ENCODE measurements at regions not wholly inside any gene's neighbourhood (a gene's known extent, or its start where the extent isn't known, plus 50 kb on each side); places are given as distances from the start of the nearest gene placed in this dataset.
A peak's percentile ranks its signal among the peaks of the same experiment; 100 is the strongest.

DNA sequence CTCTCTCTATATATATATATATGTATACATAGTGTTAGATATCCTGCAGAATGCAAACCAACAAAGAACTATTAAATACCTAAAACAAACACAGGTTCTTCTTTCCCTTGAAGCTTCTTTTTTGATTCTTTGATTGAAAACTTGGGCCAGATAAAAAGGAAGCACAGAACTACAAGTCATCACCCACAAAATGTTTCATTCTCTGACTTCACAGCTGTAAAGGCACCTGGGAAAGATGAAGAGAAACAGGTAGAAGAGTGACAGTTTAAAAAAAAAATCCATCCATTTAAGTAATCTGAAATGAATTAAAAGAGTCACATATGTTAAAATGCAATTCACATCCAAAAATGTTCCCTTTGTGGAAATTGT lies 90.7 kb upstream of the FNDC3A start:
- no peak for DNase-seq (ENCODE audit: low read depth, low spot score)

DNA sequence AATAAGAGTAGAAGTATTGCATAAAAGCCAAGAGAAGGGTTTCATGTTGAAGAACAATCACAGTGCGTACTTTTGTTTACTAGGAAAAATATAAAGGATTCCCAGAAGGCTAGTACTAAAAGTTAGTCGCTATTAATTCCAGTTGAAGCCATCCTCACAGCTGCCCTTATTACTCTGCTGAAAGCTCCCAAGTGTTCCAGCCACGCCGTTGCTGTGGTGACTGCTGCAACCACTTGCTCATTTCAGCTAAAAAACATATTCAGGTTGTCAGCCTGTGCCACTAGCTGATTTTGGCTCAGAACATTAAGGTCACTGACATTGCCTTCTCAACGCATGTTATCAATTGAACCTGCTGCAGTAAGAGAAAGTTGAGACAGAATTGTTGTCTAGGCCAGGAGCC lies 87.1 kb upstream of the FNDC3A start:
- DNase-seq (ENCODE audit: low read depth, low spot score) = no peak

DNA sequence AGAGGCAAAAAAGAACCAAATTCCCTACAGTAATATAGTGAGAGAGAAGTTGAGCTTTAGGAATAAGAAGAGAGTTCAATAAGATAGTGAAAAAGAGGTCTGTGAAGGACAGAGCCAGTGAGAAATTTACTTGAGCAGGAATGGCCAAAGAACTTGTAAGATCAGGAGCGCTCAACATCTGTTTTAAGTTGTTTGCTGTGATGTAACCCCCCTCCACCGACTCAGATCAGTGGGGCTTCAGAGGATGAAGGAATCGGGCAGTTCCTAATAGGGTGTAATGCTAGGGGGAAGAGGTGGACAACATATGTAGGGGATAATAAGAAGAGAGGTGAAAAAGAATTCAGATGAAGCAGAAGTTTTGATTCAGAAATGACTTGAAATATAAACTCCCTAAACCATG lies 85.3 kb upstream of the FNDC3A start:
- DNase-seq (ENCODE audit: low read depth, low spot score) = no peak

DNA sequence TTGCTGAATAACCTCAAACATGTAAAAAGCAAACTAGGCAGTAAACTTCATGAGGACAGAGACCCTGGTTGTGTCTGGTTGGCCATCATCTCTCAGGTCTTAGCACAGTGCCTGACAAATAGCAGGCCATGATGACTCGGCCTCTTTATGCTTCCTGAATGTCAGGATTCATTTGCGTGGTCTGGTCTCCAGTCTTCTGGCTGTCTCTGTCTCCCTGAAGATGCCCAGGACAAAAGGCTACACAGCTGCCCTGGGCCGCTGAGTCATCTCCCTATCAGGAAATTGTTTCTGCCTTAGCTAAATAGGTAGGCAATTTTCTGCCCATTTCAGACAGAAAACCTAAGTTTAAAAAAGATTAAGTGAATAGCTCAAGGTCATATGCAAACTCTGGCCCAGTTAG lies 84.1 kb upstream of the FNDC3A start:
- DNase-seq (ENCODE audit: low read depth, low spot score) = no peak

DNA sequence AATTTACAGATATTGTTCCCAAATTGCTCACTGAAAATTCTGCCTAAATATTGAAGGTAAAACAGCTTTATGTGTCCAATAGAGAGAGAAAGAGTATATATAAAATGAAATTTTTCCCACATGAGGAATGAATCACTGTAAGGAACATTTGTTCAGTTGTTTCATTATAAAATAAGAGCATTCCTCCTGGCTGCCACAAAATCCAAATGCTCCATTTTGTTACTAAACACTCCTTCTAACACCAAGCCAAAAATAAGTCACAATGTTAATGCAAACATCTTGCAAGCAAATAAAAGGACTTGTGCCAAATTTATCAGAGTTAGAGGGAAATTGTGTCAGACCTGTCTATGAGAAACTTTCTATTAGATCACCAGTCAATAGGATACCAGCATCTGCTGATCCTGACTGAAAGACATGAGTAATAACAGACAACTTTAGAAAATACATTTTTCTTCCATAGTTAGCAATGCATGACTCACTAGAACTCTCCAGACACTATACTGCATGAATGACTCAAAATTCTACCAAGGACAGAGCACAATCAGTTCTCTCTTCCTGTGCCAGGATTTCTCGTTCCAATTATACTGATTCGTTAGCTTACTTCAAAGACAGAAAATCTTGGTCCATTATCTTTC lies 83.5 kb upstream of the FNDC3A start:
- DNase-seq (ENCODE audit: low read depth, low spot score) = no peak

DNA sequence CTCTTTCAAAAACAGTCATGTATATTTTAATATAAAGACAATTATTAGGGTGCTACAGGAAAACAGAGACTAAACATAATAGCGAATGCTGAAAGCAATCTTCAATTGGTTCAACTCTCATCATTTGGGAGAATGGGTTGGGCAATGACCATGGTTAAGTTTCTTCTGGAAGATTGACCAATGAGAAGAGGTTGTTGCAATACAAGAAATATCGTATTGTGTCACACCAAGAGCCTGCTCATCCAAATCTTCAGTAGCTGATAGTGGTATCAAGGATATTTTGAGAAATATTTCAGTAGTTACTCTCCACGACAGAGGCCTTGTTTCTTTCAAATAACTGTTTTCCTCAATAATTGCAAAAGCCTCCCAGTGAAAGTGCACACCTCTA lies 83.0 kb upstream of the FNDC3A start:
- no peak for DNase-seq (ENCODE audit: low read depth, low spot score)

DNA sequence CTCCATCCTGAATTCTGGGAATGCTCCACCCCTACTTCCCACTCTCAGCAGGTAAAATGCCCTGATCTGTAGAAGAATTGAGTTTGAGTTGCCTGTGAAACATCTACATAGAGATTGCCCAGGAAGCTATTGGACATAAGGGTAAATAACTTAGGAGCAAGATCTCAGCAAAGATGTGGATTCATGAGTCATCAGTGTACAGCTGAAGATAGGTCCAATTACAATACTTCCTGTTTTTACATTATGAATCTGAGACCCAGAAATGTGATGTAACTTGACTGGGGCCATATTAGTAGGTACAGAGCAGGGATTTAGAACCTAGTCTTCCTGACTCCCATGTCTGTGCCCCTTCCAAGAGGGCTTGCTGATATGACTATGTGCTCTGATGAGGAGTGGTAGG lies 79.4 kb upstream of the FNDC3A start:
- DNase-seq (ENCODE audit: low read depth, low spot score) = no peak

DNA sequence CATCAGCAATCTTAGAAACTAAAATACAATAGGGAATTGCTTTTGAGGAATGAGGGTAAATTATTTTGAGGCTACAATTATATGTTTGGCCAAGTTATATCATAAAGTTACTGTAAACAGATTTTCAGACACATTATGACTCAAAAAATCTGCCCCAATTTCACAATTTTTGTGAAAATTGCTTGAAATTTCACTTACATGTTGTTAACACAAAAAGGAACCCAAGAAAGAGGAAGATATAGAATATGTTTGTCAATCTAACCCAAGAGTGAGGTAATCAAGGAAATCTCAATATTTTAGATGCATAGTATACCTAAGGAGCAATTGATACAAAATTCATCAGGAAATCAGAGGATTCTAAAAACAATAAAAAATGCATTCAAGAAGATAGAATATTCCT lies 73.9 kb upstream of the FNDC3A start:
- DNase-seq (ENCODE audit: low read depth, low spot score) = no peak

DNA sequence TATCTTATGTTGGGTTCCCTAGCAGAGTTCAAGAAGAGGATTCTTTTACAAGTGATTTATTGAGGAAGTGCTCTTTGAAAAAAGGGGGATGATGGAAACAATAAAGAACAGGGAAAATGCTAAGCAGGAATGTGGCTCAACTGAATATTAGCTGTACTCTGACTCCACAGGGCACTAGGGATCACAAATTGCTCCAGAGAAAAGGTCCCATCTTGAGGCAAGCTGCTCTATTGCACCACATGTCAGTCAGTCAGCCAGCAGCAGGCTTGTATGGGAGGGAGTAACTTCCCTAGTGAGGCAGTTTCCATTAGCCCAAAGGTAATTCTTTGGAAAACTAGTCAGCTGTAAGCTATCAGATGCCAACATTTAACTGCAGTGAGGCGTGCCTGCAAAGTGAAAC lies 73.3 kb upstream of the FNDC3A start:
- DNase-seq (ENCODE audit: low read depth, low spot score) = peak; percentile 23

DNA sequence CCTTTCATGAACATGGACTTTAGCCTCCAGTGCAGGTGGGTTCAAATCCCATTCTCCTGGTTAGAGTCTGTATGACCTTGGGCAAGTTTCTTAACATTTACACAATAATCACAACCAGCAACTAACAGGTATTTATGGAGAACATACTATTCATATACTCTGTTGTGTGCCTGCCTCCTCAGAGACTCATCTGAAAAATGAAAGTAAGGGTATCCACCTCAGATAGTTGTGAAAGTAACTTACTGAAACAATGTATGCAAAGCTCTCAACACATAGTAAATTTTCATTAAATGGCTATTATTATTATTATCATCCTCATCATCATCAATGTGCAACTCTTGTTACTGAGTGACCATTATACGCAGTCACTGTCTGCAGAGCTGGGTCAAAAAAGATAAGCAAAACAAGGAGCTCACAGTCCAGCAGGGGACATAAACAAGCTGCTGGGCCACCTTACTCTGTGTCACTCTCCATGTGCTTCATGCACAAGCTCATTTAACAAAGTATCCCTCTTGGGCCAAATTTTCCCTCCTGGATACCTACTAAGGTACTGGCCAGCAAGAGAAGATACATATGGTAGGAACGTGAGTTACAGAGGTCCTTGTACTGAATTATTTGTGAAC lies 70.9 kb upstream of the FNDC3A start:
- DNase-seq (ENCODE audit: low read depth, low spot score) = no peak

DNA sequence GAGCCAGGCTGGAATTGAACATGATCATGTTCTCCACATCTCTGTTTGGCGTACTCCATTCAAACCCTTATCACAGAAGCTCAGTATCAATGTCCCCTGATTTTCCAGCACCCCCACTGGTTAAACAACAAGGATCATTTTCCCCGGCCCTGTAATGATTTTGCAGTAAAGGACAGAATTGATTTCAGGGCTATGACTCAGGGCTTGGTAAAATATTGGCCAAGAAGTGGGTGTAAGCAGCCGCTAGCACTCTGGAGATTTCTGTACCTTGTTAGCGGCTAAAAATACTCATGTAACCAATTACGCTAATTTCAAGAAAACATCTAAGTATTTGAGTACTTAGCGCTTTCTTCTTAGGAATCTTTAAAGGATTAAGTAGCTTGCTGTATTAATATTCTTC lies 69.5 kb upstream of the FNDC3A start:
- DNase-seq (ENCODE audit: low read depth, low spot score) = no peak

DNA sequence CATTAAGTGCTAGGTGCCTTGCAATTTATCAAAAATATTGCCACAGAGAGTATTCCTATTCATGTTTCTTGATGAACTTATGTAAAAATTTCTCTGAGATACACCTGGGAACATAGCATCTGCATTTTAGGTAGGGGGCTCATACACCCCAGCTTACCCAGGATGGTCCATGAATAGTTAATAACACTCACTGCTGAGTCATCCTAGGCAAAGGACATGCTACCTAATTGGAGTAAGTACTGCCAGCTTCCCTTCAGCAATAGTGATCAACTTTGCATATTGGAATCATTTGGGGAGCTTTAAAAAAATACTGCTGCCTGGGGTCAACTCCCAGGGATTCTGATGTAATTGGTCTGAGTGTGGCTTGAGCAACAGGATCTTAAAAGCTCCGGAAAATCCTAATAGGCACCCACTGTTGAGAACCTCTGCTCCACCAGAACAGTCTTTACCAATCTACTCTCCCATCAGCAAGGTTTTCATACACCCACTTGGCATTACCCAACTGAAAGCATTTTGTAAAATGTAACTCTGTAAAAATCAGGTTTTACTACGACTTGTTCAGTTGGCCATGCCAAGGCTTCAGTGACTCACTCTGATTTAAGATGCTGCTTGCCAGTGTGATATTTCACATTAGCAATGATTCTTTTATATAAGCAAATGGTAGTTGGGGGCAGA lies 67.2 kb upstream of the FNDC3A start:
- no peak for DNase-seq (ENCODE audit: low read depth, low spot score)

DNA sequence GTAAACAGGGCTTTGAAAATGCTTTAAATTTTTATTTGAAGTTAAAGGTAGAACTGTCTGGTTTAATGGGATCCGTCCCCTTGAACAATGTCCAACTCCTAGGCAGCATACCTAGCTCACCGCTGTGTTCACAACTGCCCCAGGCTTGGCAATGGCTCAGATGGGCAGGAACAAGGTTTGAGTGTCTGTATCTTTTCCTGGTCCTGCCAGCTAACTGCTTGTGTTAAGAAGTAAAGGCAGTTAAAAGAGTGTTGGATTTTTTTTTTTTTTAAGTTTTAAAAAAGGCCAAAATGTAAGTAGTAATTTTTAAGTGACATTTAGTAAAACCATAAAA lies 66.7 kb upstream of the FNDC3A start:
- DNase-seq (ENCODE audit: low read depth, low spot score) = no peak

DNA sequence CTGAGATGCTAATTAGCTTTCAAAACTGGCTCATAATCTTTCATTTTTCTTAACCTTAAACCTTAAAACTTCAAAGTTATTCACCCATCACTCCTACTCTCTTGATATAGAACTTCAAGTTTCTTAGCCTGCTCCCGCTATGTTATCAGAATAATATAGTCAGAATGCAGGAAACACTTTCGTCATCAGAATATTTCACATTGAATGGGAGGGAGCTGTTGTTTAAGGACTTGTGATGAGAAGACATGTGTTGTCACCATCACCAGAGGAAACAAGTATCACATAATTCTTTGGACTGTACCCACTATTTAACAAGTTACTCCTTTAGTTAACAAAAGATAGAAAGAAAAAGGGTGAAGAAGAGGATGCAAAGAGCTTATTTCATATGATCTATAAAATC lies 65.0 kb upstream of the FNDC3A start:
- no peak for DNase-seq (ENCODE audit: low read depth, low spot score)

DNA sequence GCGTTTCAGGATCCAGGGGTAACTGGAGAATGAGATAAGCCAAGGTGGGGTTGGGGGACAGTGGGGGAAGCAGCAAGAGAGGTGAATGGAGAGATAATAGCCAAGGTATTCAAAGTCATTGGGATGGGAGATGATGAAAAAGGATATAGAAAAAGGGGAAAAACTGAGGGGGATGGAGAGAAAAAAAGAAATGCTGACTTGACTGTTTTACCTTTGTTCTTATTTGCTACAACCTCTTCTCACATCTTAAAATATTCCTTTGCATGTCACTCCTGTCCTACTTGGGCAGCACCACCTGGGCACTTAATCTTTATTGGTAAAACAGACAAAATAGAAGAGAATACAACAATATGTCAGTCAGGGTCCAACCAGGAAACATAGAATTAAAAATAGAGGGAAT lies 56.0 kb upstream of the FNDC3A start:
- no peak for DNase-seq (ENCODE audit: low read depth, low spot score)

DNA sequence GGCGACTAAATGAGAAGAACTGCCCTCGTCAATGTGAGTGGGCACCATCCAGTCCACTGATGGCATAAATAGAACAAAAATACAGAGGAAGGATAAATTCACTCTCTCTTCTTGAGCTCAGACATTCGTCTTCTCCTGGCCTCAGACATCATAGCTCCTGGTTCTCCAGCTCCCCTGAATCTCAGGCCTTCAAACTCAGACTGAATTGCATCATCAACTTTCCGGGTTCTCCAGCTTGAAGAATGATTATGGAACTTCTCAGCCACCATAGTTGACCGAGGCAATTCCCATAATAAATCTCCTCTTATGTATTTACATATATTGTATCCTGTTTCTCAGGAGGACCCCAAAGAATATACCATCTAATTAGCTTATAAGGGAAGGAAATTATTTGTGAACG lies 55.0 kb upstream of the FNDC3A start:
- DNase-seq (ENCODE audit: low read depth, low spot score) = no peak

DNA sequence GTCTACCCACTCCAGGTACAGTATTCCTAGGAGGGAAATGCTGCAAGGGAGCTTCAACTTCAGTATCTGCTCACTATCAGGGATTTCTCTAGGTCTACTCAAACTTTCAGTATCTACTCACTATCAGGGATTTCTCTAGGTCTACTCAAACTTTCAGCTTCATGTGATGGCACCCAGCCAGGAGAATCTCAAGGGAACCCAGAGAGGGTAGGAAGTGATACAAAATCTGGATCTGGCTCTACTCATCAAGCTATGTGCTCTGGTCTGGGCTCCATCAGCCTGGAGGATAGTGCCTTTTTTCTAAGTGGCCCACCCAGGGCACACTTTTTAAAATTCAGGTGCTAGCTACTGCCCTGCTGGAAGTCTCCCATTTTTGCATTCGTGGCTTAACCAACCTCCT lies 52.3 kb upstream of the FNDC3A start:
- DNase-seq (ENCODE audit: low read depth, low spot score) = no peak

DNA sequence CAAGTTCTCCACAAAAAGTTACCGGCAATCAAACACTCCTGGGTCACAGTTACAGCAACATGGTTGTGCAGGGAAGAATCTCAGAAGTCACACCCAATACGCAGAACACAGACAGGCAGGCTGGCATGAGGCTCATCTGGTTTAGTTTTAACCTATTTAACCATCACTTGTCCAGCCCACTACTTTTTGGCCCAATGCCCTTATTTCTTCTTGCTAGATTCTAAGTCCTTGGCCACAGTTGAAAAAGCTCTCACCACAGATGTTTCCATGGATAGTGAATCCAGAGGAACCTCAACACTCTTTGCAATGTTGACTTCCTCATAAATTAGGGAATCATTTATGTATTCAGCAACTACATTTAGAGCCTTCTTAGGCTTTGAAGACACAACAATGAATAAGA lies 50.7 kb upstream of the FNDC3A start:
- DNase-seq (ENCODE audit: low read depth, low spot score) = no peak

Data from iPS DF 19.7 (cell line).